ENCODE measurements at regions not wholly inside any gene's neighbourhood (a gene's known extent, or its start where the extent isn't known, plus 50 kb on each side); places are given as distances from the start of the nearest gene placed in this dataset.

- TF ChIP-seq CTCF (IDR thresholded peaks at IDR 0.05 in 2 of 3, conservative IDR thresholded peaks at IDR 0.05 in 1 of 3; ENCODE audit: borderline replicate concordance in 1 of 3, insufficient read depth in 1 of 3, low read depth in 2 of 3, low read length in 2 of 3) (no peak), EGR1 (IDR thresholded peaks at IDR 0.05; ENCODE audit: low read depth) (no peak), EZH2 (IDR thresholded peaks at IDR 0.05) (no peak)
Measured at GRCh38 chr1:42010381-42010780, 91.7 kb upstream of the HIVEP3 start.
